Epithelial cell of esophagus (primary cell): ENCODE measurements at regions not wholly inside any gene's neighbourhood (a gene's known extent, or its start where the extent isn't known, plus 50 kb on each side); places are given as distances from the start of the nearest gene placed in this dataset.

ENCODE experiments used
- DNase-seq: peaks from one replicate; pipeline ENCODE4 v3.0.0; 2010; ENCODE audit warnings: low read depth
- H3K4me3 ChIP-seq: 2 replicates; pipeline ENCODE4 v1.5.1; 2011; ENCODE audit warnings: mild to moderate bottlenecking, low read length, control low read depth
- TF ChIP-seq, protein P1 (sequence below): IDR thresholded peaks from 2 replicates; pipeline ENCODE4 v1.5.1; 2011; ENCODE audit warnings: low read depth, mild to moderate bottlenecking, low read length, control low read depth, inconsistent platforms; ENCODE audit not compliant: insufficient read depth; ENCODE audit errors: missing control alignments

DNA sequence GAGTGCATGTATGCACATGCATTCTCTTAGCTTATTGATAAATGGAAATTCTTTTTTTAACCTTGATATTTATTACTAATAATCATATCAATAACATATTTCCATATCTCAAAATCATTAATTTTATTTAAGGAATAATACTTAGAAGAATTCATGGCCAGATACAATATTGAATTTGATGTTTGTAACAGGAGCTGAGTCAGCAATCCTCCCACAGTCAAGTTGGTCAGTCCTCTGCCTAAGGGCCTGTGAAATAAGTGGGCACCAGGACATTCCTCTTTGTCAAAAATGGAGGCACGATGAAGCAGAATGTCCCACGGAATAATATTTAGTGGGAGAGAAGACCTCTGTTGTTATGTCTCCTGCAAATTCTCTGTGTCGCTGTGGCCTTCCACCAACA lies 148.6 kb downstream of the LRRC70 start:
- TF ChIP-seq, protein P1, sequence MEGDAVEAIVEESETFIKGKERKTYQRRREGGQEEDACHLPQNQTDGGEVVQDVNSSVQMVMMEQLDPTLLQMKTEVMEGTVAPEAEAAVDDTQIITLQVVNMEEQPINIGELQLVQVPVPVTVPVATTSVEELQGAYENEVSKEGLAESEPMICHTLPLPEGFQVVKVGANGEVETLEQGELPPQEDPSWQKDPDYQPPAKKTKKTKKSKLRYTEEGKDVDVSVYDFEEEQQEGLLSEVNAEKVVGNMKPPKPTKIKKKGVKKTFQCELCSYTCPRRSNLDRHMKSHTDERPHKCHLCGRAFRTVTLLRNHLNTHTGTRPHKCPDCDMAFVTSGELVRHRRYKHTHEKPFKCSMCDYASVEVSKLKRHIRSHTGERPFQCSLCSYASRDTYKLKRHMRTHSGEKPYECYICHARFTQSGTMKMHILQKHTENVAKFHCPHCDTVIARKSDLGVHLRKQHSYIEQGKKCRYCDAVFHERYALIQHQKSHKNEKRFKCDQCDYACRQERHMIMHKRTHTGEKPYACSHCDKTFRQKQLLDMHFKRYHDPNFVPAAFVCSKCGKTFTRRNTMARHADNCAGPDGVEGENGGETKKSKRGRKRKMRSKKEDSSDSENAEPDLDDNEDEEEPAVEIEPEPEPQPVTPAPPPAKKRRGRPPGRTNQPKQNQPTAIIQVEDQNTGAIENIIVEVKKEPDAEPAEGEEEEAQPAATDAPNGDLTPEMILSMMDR: no peak
- no peak for DNase-seq
- H3K4me3 ChIP-seq: no peak overlapping the region

- H3K4me3 ChIP-seq: no peak overlapping the region
- TF ChIP-seq, protein P1: no peak
- no peak for DNase-seq
Measured at GRCh38 chr5:62722360-62722759, 143.7 kb downstream of the LRRC70 start.

- peak; percentile 54 for DNase-seq
- TF ChIP-seq, protein P1: peak; percentile 53
- H3K4me3 ChIP-seq: no peak overlapping the region
Measured at GRCh38 chr5:62720031-62720441, 141.4 kb downstream of the LRRC70 start.

GRCh38 chr5:62719061-62719720 lies 140.6 kb downstream of the LRRC70 start:
- DNase-seq: no peak
- H3K4me3 ChIP-seq: no peak overlapping the region
- TF ChIP-seq, protein P1: no peak

DNA sequence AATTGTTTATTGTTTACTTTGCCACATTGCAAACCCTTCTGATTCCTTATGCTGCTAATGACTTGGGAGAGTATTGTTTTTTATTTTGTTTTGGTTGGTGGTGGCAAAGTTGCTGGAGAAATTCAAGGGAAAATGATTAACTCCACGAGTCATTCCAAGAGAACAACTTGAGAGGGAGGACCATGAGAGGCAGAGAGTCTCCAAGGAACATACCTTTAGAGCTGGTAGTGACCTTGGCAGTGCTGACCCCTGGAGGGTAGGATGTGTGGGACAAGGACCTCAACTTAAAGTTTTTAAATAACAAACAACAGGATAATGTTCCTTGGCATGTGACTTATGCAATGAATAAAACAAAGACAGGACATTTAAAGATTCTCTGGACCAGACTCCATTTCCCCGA lies 139.7 kb downstream of the LRRC70 start:
- TF ChIP-seq, protein P1: no peak
- no peak for DNase-seq

GRCh38 chr5:62717301-62717933 lies 138.8 kb downstream of the LRRC70 start:
- DNase-seq: no peak
- TF ChIP-seq, protein P1: no peak
- no peak overlapping the region for H3K4me3 ChIP-seq

More for the DNA sequence above, 139.7 kb downstream of the LRRC70 start:
- H3K4me3 ChIP-seq: no peak overlapping the region

GRCh38 chr5:62714296-62714695 lies 135.7 kb downstream of the LRRC70 start:
- TF ChIP-seq, protein P1: no peak

More at GRCh38 chr5:62714296-62714695, 135.7 kb downstream of the LRRC70 start:
- H3K4me3 ChIP-seq: no peak overlapping the region
- DNase-seq: no peak
